IMR-90 (cell line): ENCODE measurements at regions not wholly inside any gene's neighbourhood (a gene's known extent, or its start where the extent isn't known, plus 50 kb on each side); places are given as distances from the start of the nearest gene placed in this dataset.

Source experiments
- CEBPB ChIP-seq: IDR thresholded peaks from 2 replicates; pipeline ENCODE4 v1.6.1; 2012; ENCODE audit warnings: low read depth, low read length, improper control_type of control experiment
- FOS ChIP-seq: fragments of 150-350 bp; IDR thresholded peaks from 2 replicates; pipeline ENCODE4 v1.6.1; 2016; ENCODE audit warnings: low read depth, low read length
- MAFK ChIP-seq: IDR thresholded peaks from 2 replicates; pipeline ENCODE4 v1.6.1; 2012; ENCODE audit warnings: low read depth, low read length, improper control_type of control experiment
- MAZ ChIP-seq: IDR thresholded peaks from 2 replicates; pipeline ENCODE4 v1.6.1; 2012; ENCODE audit warnings: low read depth, mild to moderate bottlenecking, low read length, improper control_type of control experiment, moderate library complexity, borderline replicate concordance
- MXI1 ChIP-seq: IDR thresholded peaks from 2 replicates; pipeline ENCODE4 v1.6.1; 2012; ENCODE audit warnings: low read depth, mild to moderate bottlenecking, low read length, moderate library complexity, borderline replicate concordance
- POLR2A ChIP-seq: IDR thresholded peaks from 2 replicates; pipeline ENCODE4 v1.6.1; 2012; ENCODE audit warnings: mild to moderate bottlenecking, low read depth, low read length
- RAD21 ChIP-seq: IDR thresholded peaks from 2 replicates; pipeline ENCODE4 v1.6.1; 2012; ENCODE audit warnings: low read length, improper control_type of control experiment
- RCOR1 ChIP-seq: IDR thresholded peaks from 2 replicates; pipeline ENCODE4 v1.6.1; 2012; ENCODE audit warnings: mild to moderate bottlenecking, low read length, improper control_type of control experiment; ENCODE audit not compliant: insufficient replicate concordance
- RFX5 ChIP-seq: IDR thresholded peaks from 2 replicates; pipeline ENCODE4 v1.8.0; 2012; ENCODE audit warnings: low read depth, mild to moderate bottlenecking, low read length, moderate library complexity
- SMC3 ChIP-seq: fragments of 150-350 bp; IDR thresholded peaks from 2 replicates; pipeline ENCODE4 v1.6.1; 2016; ENCODE audit warnings: low read depth, mild to moderate bottlenecking, antibody characterized with exemption, low read length, moderate library complexity
- TF ChIP-seq, protein P1 (sequence below): conservative IDR thresholded peaks from 2 replicates; pipeline ENCODE4 v1.5.1; 2012; ENCODE audit warnings: mild to moderate bottlenecking, low read depth, low read length, improper control_type of control experiment
- TF ChIP-seq, protein P2 (sequence below): fragments of 150-350 bp; IDR thresholded peaks from 2 replicates; pipeline ENCODE4 v1.6.1; 2017; ENCODE audit warnings: mild to moderate bottlenecking, antibody characterized with exemption, low read length, low read depth
- TF ChIP-seq, protein P3 (sequence below): fragments of 150-350 bp; IDR thresholded peaks from 2 replicates; pipeline ENCODE4 v1.6.1; 2016; ENCODE audit warnings: low read depth, mild to moderate bottlenecking, low read length, moderate library complexity, borderline replicate concordance

DNA sequence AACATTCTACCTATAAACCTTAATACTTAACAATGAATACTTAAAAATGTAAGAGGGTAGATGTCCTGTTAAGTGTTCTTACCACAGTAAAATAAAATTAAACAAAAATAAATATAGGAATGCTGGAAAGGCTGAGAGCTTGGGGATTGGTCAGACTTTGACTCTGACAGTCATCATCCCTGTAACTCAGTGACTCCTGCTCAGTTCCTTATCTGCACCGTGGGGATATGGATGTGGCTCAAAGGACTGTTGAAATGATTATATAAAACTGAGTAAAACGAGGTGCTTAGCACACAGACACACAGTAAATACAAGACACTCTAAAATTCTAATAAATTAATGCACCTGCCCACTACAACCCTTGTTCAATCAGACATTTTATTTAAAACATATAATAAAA is 338.6 kb downstream of the TMEM114 start:
- TF ChIP-seq, protein P1, sequence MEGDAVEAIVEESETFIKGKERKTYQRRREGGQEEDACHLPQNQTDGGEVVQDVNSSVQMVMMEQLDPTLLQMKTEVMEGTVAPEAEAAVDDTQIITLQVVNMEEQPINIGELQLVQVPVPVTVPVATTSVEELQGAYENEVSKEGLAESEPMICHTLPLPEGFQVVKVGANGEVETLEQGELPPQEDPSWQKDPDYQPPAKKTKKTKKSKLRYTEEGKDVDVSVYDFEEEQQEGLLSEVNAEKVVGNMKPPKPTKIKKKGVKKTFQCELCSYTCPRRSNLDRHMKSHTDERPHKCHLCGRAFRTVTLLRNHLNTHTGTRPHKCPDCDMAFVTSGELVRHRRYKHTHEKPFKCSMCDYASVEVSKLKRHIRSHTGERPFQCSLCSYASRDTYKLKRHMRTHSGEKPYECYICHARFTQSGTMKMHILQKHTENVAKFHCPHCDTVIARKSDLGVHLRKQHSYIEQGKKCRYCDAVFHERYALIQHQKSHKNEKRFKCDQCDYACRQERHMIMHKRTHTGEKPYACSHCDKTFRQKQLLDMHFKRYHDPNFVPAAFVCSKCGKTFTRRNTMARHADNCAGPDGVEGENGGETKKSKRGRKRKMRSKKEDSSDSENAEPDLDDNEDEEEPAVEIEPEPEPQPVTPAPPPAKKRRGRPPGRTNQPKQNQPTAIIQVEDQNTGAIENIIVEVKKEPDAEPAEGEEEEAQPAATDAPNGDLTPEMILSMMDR, result no peak
- TF ChIP-seq MXI1, result no peak
- no peak for TF ChIP-seq RAD21
- no peak for TF ChIP-seq POLR2A
- TF ChIP-seq, protein P2, sequence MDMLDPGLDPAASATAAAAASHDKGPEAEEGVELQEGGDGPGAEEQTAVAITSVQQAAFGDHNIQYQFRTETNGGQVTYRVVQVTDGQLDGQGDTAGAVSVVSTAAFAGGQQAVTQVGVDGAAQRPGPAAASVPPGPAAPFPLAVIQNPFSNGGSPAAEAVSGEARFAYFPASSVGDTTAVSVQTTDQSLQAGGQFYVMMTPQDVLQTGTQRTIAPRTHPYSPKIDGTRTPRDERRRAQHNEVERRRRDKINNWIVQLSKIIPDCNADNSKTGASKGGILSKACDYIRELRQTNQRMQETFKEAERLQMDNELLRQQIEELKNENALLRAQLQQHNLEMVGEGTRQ, result no peak
- TF ChIP-seq MAZ, result no peak
- TF ChIP-seq MAFK, result no peak
- TF ChIP-seq, protein P3, sequence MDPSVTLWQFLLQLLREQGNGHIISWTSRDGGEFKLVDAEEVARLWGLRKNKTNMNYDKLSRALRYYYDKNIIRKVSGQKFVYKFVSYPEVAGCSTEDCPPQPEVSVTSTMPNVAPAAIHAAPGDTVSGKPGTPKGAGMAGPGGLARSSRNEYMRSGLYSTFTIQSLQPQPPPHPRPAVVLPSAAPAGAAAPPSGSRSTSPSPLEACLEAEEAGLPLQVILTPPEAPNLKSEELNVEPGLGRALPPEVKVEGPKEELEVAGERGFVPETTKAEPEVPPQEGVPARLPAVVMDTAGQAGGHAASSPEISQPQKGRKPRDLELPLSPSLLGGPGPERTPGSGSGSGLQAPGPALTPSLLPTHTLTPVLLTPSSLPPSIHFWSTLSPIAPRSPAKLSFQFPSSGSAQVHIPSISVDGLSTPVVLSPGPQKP, result no peak
- TF ChIP-seq RCOR1, result no peak
- no peak for TF ChIP-seq SMC3
- TF ChIP-seq RFX5, result no peak
- TF ChIP-seq FOS, result no peak
- no peak for TF ChIP-seq CEBPB
